Peyer's patch (tissue), 4 donors: ENCODE measurements at regions not wholly inside any gene's neighbourhood (a gene's known extent, or its start where the extent isn't known, plus 50 kb on each side); places are given as distances from the start of the nearest gene placed in this dataset.

Experiments used
- CTCF ChIP-seq, 6 experiments: fragments of 450-650 bp in 4 of 6; fragments of 200-600 bp in 2 of 6; sonication (generic) in 1 of 6; IDR thresholded peaks; one replicate each; pipeline ENCODE4 v1.5.1; 2017 to 2019; ENCODE audit warnings: antibody characterized with exemption in 6 of 6, mild to moderate bottlenecking in 3 of 6, moderate library complexity in 1 of 6
- POLR2A ChIP-seq, 2 donors: fragments of 450-650 bp; IDR thresholded peaks; one replicate each; pipeline ENCODE4 v1.5.1; 2017; ENCODE audit warnings: antibody characterized with exemption in 2 of 2, mild to moderate bottlenecking in 2 of 2, moderate library complexity in 2 of 2

GRCh38 chr10:3977761-3978160, 192.8 kb upstream of the KLF6 start:
- TF ChIP-seq CTCF (IDR thresholded peaks at IDR 0.05) (no peak), POLR2A (IDR thresholded peaks at IDR 0.05) (no peak)
